ENCODE measurements at regions not wholly inside any gene's neighbourhood (a gene's known extent, or its start where the extent isn't known, plus 50 kb on each side); places are given as distances from the start of the nearest gene placed in this dataset.

- CTCF ChIA-PET, result no interaction called here
- intact Hi-C loops (cut with micrococcal nuclease), result no loop called here
- no peak for DNase-seq
- POLR2A ChIA-PET, result no interaction called here
- Mint-ChIP-seq H3K4me3 (no peak overlapping the region), H3K27me3 (no peaks in the 10 kb centered on the region), H3K36me3 (no peaks in the 10 kb centered on the region), H3K4me1 (ENCODE audit: low read depth) (no peaks in the 10 kb centered on the region), H3K27ac (no peak overlapping the region), H3K9me3 (peaks cover 7% of the 10 kb centered on the region)
Measured at GRCh38 chr14:66216763-66217162, 269.4 kb upstream of the CCDC196 start.

- no peak overlapping the region for H3K4me3 Mint-ChIP-seq
Measured at GRCh38 chr14:66219886-66220285, 266.3 kb upstream of the CCDC196 start.

GRCh38 chr14:66224492-66225178 lies 261.5 kb upstream of the CCDC196 start:
- H3K27ac Mint-ChIP-seq, result no peak overlapping the region
- H3K36me3 Mint-ChIP-seq, result no peaks in the 10 kb centered on the region
- DNase-seq, result no peak
- CTCF ChIA-PET, result no interaction called here
- peaks cover 8% of the 10 kb centered on the region for H3K9me3 Mint-ChIP-seq
- H3K4me1 Mint-ChIP-seq (ENCODE audit: low read depth), result peaks cover 8% of the 10 kb centered on the region
- no peaks in the 10 kb centered on the region for H3K27me3 Mint-ChIP-seq
- H3K4me3 Mint-ChIP-seq, result no peak overlapping the region
- intact Hi-C loops (cut with micrococcal nuclease), result no loop called here
- POLR2A ChIA-PET, result no interaction called here

More at GRCh38 chr14:66219886-66220285, 266.3 kb upstream of the CCDC196 start:
- no peak for DNase-seq
- Mint-ChIP-seq H3K9me3 (peaks cover 7% of the 10 kb centered on the region), H3K27ac (no peak overlapping the region), H3K36me3 (no peaks in the 10 kb centered on the region), H3K27me3 (no peaks in the 10 kb centered on the region), H3K4me1 (ENCODE audit: low read depth) (no peaks in the 10 kb centered on the region)
- CTCF ChIA-PET, result no interaction called here
- intact Hi-C loops (cut with micrococcal nuclease), result no loop called here
- POLR2A ChIA-PET, result no interaction called here

DNA sequence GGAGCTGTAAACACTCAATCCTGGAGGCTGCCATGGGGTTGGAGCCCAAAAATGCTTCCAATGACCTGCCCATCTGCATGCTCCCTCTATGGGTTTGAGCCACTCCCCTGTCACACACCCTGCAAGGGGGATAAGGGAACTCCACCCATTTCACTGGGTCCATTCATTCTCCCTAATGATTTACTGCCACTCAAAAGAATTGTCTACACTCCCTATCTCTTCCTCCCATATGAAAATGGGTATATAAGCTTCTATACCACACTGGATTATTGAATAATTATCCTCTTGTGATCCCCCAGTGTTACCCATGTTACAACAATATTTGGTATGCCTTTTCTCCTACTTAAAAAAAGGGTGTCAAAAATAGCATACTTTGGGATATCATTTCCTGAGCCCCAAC lies 260.8 kb upstream of the CCDC196 start:
- ChIA-PET CTCF (no interaction called here), POLR2A (no interaction called here)
- DNase-seq, result no peak
- Mint-ChIP-seq H3K36me3 (no peaks in the 10 kb centered on the region), H3K27me3 (no peaks in the 10 kb centered on the region), H3K4me1 (ENCODE audit: low read depth) (peaks cover 8% of the 10 kb centered on the region), H3K9me3 (peaks cover 8% of the 10 kb centered on the region), H3K27ac (no peak overlapping the region), H3K4me3 (no peak overlapping the region)
- intact Hi-C loops (cut with micrococcal nuclease), result no loop called here

DNA sequence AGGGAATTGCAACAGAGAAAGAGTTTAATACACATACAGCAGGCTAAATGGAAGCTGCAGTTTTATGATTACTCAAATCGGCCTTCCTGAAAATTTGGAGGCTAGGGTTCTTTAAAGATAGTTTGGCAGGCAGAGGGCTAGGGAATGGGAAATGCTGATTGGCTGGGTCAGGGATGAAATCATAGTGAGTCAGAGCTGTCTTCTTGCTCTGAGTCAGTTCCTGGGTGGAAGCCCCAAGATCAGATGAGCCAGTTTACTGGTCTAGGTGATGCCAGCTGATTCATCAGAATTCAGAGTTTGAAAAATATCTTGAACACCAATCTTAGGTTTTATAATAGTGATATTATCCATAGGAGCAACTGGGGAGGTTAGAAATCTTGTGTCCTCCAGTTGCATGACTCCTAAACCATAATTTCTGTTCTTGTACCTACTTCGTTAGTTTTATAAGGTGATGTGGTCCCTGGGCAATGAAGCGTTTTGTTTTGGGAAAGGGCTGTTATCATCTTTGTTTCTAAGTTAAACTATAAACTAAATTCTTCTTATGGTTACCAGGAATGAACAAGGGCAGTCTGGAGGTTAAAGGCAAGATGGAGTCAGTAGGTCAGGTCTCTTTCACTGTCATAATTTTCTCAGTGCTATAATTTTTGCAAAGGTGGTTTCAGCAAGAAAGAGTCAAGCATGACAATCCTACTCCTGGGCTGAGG lies 257.8 kb upstream of the CCDC196 start:
- POLR2A ChIA-PET, result no interaction called here
- Mint-ChIP-seq H3K27me3 (peaks cover 6% of the 10 kb centered on the region), H3K27ac (no peak overlapping the region), H3K36me3 (peaks cover 2% of the 10 kb centered on the region), H3K4me3 (no peak overlapping the region), H3K4me1 (ENCODE audit: low read depth) (peaks cover 8% of the 10 kb centered on the region), H3K9me3 (peaks cover 8% of the 10 kb centered on the region)
- intact Hi-C loops (cut with micrococcal nuclease), result no loop called here
- CTCF ChIA-PET, result no interaction called here
- peak; percentile 53 for DNase-seq

DNA sequence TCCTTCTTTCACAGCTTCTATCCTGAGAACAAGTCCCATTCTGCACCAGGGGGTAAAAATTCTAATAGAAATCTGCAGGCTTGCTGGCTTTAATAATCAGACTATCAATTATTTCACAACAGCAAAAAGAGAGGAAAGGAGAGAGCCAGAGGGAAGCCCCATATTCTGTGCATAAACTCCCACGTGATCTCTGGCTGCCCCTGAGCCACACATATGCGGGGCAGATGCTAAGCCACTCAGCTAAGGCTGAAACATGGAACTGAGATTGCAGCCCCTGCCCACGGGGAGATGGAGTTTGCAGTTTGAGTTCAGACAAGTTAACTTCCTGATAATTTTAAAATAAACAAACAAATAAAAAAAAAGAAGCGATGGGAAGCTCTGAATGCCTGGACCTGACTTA lies 254.4 kb upstream of the CCDC196 start:
- no peak overlapping the region for H3K4me3 Mint-ChIP-seq

GRCh38 chr14:66233591-66233990 lies 252.6 kb upstream of the CCDC196 start:
- Mint-ChIP-seq H3K4me1 (ENCODE audit: low read depth) (peaks cover under 1% of the 10 kb centered on the region), H3K27ac (no peak overlapping the region), H3K36me3 (peaks cover 2% of the 10 kb centered on the region), H3K4me3 (no peak overlapping the region), H3K27me3 (peaks cover 15% of the 10 kb centered on the region), H3K9me3 (no peaks in the 10 kb centered on the region)
- CTCF ChIA-PET, result no interaction called here
- DNase-seq, result no peak
- intact Hi-C loops (cut with micrococcal nuclease), result no loop called here
- POLR2A ChIA-PET, result no interaction called here

More for the DNA sequence above, 254.4 kb upstream of the CCDC196 start:
- H3K36me3 Mint-ChIP-seq, result peaks cover 2% of the 10 kb centered on the region
- peaks cover 11% of the 10 kb centered on the region for H3K27me3 Mint-ChIP-seq
- peaks cover 8% of the 10 kb centered on the region for H3K9me3 Mint-ChIP-seq
- peaks cover 8% of the 10 kb centered on the region for H3K4me1 Mint-ChIP-seq (ENCODE audit: low read depth)
- ChIA-PET CTCF (no interaction called here), POLR2A (no interaction called here)
- DNase-seq, result no peak
- no peak overlapping the region for H3K27ac Mint-ChIP-seq
- intact Hi-C loops (cut with micrococcal nuclease), result no loop called here

- intact Hi-C loops (cut with micrococcal nuclease), result no loop called here
- Mint-ChIP-seq H3K27ac (no peak overlapping the region), H3K27me3 (peaks cover 15% of the 10 kb centered on the region), H3K4me3 (no peak overlapping the region), H3K9me3 (no peaks in the 10 kb centered on the region), H3K36me3 (peaks cover 2% of the 10 kb centered on the region), H3K4me1 (ENCODE audit: low read depth) (no peaks in the 10 kb centered on the region)
- DNase-seq, result no peak
- CTCF ChIA-PET, result interaction anchor here (1.3 kb wide), 1 partner anchor 125 kb away, joined by 5 read pairs; no protein-coding TSS in a partner anchor
- POLR2A ChIA-PET, result no interaction called here
Measured at GRCh38 chr14:66234411-66234810, 251.8 kb upstream of the CCDC196 start.

- ChIA-PET CTCF (no interaction called here), POLR2A (no interaction called here)
- Mint-ChIP-seq H3K9me3 (no peaks in the 10 kb centered on the region), H3K27ac (no peak overlapping the region), H3K4me3 (no peak overlapping the region), H3K36me3 (no peaks in the 10 kb centered on the region), H3K4me1 (ENCODE audit: low read depth) (no peaks in the 10 kb centered on the region), H3K27me3 (peaks cover 9% of the 10 kb centered on the region)
- intact Hi-C loops (cut with micrococcal nuclease), result no loop called here
- no peak for DNase-seq
Measured at GRCh38 chr14:66237741-66238140, 248.4 kb upstream of the CCDC196 start.

DNA sequence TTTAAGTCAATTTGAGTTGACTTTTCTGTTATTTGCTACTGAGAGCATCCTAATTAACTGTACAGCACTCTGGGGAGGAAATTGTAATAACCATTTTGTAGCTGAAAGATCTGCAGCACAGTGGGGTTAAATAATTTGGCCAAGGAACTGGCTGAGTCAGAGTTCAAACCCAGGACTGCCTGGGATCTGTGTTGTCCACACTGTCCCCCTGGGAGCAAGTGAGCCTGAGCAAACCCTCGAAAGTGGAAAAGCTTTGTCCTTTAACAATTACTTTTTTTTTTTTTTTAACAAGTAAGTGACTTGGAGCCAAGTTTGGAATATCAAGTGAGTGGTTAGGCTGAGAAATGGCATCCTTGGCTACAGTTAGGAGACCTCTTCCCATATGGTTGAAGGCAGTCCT lies 247.2 kb upstream of the CCDC196 start:
- Mint-ChIP-seq H3K9me3 (no peaks in the 10 kb centered on the region), H3K36me3 (no peaks in the 10 kb centered on the region), H3K4me3 (no peak overlapping the region), H3K27me3 (peaks cover 13% of the 10 kb centered on the region), H3K27ac (no peak overlapping the region), H3K4me1 (ENCODE audit: low read depth) (no peaks in the 10 kb centered on the region)
- POLR2A ChIA-PET, result no interaction called here
- CTCF ChIA-PET, result no interaction called here
- intact Hi-C loops (cut with micrococcal nuclease), result no loop called here
- no peak for DNase-seq

DNA sequence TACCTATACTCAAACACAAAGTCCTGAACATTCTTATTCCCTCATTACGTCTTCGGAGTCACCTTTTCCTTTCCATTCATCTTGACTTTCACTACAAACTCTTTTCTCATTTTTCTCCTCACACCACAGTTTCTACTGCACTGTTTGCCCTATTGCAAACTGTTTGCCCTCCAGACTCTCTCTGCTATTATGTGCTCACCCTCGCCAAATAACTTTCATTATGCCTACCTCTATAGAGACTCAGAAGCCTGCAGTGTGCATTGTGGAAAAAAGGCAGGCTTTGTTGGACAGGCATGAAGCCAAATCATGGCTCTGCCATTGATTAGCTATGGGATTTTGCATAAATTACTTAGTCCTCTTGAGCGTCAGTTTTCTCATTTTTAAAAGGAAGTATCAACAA lies 246.6 kb upstream of the CCDC196 start:
- ChIA-PET CTCF (no interaction called here), POLR2A (no interaction called here)
- intact Hi-C loops (cut with micrococcal nuclease), result no loop called here

GRCh38 chr14:66240105-66240504 lies 246.1 kb upstream of the CCDC196 start:
- CTCF ChIA-PET, result no interaction called here
- H3K4me3 Mint-ChIP-seq, result no peak overlapping the region
- H3K9me3 Mint-ChIP-seq, result no peaks in the 10 kb centered on the region
- H3K27ac Mint-ChIP-seq, result no peak overlapping the region
- H3K27me3 Mint-ChIP-seq, result peaks cover 10% of the 10 kb centered on the region
- no peaks in the 10 kb centered on the region for H3K36me3 Mint-ChIP-seq
- POLR2A ChIA-PET, result no interaction called here
- intact Hi-C loops (cut with micrococcal nuclease), result no loop called here
- no peak for DNase-seq
- no peaks in the 10 kb centered on the region for H3K4me1 Mint-ChIP-seq (ENCODE audit: low read depth)

More for the DNA sequence above, 246.6 kb upstream of the CCDC196 start:
- Mint-ChIP-seq H3K27me3 (peaks cover 10% of the 10 kb centered on the region), H3K27ac (no peak overlapping the region), H3K36me3 (no peaks in the 10 kb centered on the region), H3K4me1 (ENCODE audit: low read depth) (no peaks in the 10 kb centered on the region), H3K9me3 (no peaks in the 10 kb centered on the region), H3K4me3 (no peak overlapping the region)
- no peak for DNase-seq

- no peak overlapping the region for H3K27ac Mint-ChIP-seq
- POLR2A ChIA-PET, result no interaction called here
- DNase-seq, result no peak
- H3K9me3 Mint-ChIP-seq, result no peaks in the 10 kb centered on the region
- CTCF ChIA-PET, result no interaction called here
- no peaks in the 10 kb centered on the region for H3K36me3 Mint-ChIP-seq
- H3K4me1 Mint-ChIP-seq (ENCODE audit: low read depth), result no peaks in the 10 kb centered on the region
- peaks cover 8% of the 10 kb centered on the region for H3K27me3 Mint-ChIP-seq
- intact Hi-C loops (cut with micrococcal nuclease), result no loop called here
- no peak overlapping the region for H3K4me3 Mint-ChIP-seq
Measured at GRCh38 chr14:66242001-66242400, 244.2 kb upstream of the CCDC196 start.
